ENCODE measurements at regions not wholly inside any gene's neighbourhood (a gene's known extent, or its start where the extent isn't known, plus 50 kb on each side); places are given as distances from the start of the nearest gene placed in this dataset.

GRCh38 chr12:30135776-30136175 lies 352.0 kb upstream of the TMTC1 start:
- Histone ChIP-seq H3K4me2 (ENCODE audit: unreplicated experiment) (no peak overlapping the region), H3F3A (ENCODE audit: insufficient read depth) (no peaks in the 10 kb centered on the region), H3K27ac (no peak overlapping the region), H3K79me2 (ENCODE audit: insufficient read depth) (no peaks in the 10 kb centered on the region), H3K9me3 (ENCODE audit: low read depth) (no peaks in the 10 kb centered on the region), H3K4me3 (no peak overlapping the region), H3K36me3 (ENCODE audit: low read depth) (no peaks in the 10 kb centered on the region), H3K9me2 (ENCODE audit: insufficient read depth) (no peaks in the 10 kb centered on the region), H3K9ac (no peak overlapping the region), H4K20me1 (ENCODE audit: insufficient read depth) (no peaks in the 10 kb centered on the region), H3K4me1 (ENCODE audit: insufficient read depth) (no peaks in the 10 kb centered on the region), H3K27me3 (replicated peaks; ENCODE audit: insufficient read depth) (no peaks in the 10 kb centered on the region), H2AFZ (no peak overlapping the region)
- DNase-seq = no peak
- TF ChIP-seq EZH2 (IDR thresholded peaks at IDR 0.05; ENCODE audit: insufficient read depth, poor library complexity, severe bottlenecking) (no peak), EZH2phosphoT487 (IDR thresholded peaks at IDR 0.05; ENCODE audit: insufficient read depth, low read depth) (no peak)
- WGBS, 2 experiments (ENCODE audit: low coverage in 1 of 2, low lambda C conversion rate in 2 of 2, missing lambda C conversion rate in 2 of 2) = 18 to 22% methylated on average over 2 of the region's 2 CpGs
- in situ Hi-C loops (cut with MboI) = no loop called here

GRCh38 chr12:30134229-30134628 lies 350.5 kb upstream of the TMTC1 start:
- DNase-seq = no peak
- H3K4me3 ChIP-seq = no peak overlapping the region
- no peaks in the 10 kb centered on the region for H3K4me1 ChIP-seq (ENCODE audit: insufficient read depth)
- H4K20me1 ChIP-seq (ENCODE audit: insufficient read depth) = no peaks in the 10 kb centered on the region
- no peaks in the 10 kb centered on the region for H3K36me3 ChIP-seq (ENCODE audit: low read depth)
- no peaks in the 10 kb centered on the region for H3K9me3 ChIP-seq (ENCODE audit: low read depth)
- H3F3A ChIP-seq (ENCODE audit: insufficient read depth) = no peaks in the 10 kb centered on the region
- no peaks in the 10 kb centered on the region for H3K9me2 ChIP-seq (ENCODE audit: insufficient read depth)
- TF ChIP-seq EZH2phosphoT487 (IDR thresholded peaks at IDR 0.05; ENCODE audit: insufficient read depth, low read depth) (no peak), EZH2 (IDR thresholded peaks at IDR 0.05; ENCODE audit: insufficient read depth, poor library complexity, severe bottlenecking) (no peak)
- no peaks in the 10 kb centered on the region for H3K79me2 ChIP-seq (ENCODE audit: insufficient read depth)
- no peak overlapping the region for H2AFZ ChIP-seq
- no peaks in the 10 kb centered on the region for H3K27me3 ChIP-seq (replicated peaks; ENCODE audit: insufficient read depth)
- no peak overlapping the region for H3K9ac ChIP-seq
- in situ Hi-C loops (cut with MboI) = no loop called here
- no peak overlapping the region for H3K27ac ChIP-seq
- 63 to 69% methylated on average over 8 of the region's 8 CpGs for WGBS, 2 experiments (ENCODE audit: low coverage in 1 of 2, low lambda C conversion rate in 2 of 2, missing lambda C conversion rate in 2 of 2)
- H3K4me2 ChIP-seq (ENCODE audit: unreplicated experiment) = no peak overlapping the region

- no peak for DNase-seq
- Histone ChIP-seq H3K36me3 (ENCODE audit: low read depth) (no peaks in the 10 kb centered on the region), H3K9me3 (ENCODE audit: low read depth) (no peaks in the 10 kb centered on the region), H2AFZ (no peak overlapping the region), H3K4me1 (ENCODE audit: insufficient read depth) (no peaks in the 10 kb centered on the region), H3K9me2 (ENCODE audit: insufficient read depth) (no peaks in the 10 kb centered on the region), H3K9ac (no peak overlapping the region), H4K20me1 (ENCODE audit: insufficient read depth) (no peaks in the 10 kb centered on the region), H3K4me2 (ENCODE audit: unreplicated experiment) (no peak overlapping the region), H3K79me2 (ENCODE audit: insufficient read depth) (no peaks in the 10 kb centered on the region), H3K27me3 (replicated peaks; ENCODE audit: insufficient read depth) (no peaks in the 10 kb centered on the region), H3K27ac (no peak overlapping the region), H3F3A (ENCODE audit: insufficient read depth) (no peaks in the 10 kb centered on the region), H3K4me3 (no peak overlapping the region)
- 30 to 39% methylated on average over 3 of the region's 3 CpGs for WGBS, 2 experiments (ENCODE audit: low coverage in 1 of 2, low lambda C conversion rate in 2 of 2, missing lambda C conversion rate in 2 of 2)
- in situ Hi-C loops (cut with MboI) = no loop called here
- TF ChIP-seq EZH2 (IDR thresholded peaks at IDR 0.05; ENCODE audit: insufficient read depth, poor library complexity, severe bottlenecking) (no peak), EZH2phosphoT487 (IDR thresholded peaks at IDR 0.05; ENCODE audit: insufficient read depth, low read depth) (no peak)
These were observed 343.2 kb upstream of the TMTC1 start for GRCh38 chr12:30126944-30127343.

GRCh38 chr12:30120522-30120921 lies 336.8 kb upstream of the TMTC1 start:
- no peak overlapping the region for H2AFZ ChIP-seq
- H3K4me3 ChIP-seq = no peak overlapping the region
- no peak for DNase-seq
- H3K79me2 ChIP-seq (ENCODE audit: insufficient read depth) = no peaks in the 10 kb centered on the region
- H3K36me3 ChIP-seq (ENCODE audit: low read depth) = no peaks in the 10 kb centered on the region
- 21 to 36% methylated on average over 1 of the region's 1 CpG for WGBS, 2 experiments (ENCODE audit: low coverage in 1 of 2, low lambda C conversion rate in 2 of 2, missing lambda C conversion rate in 2 of 2)
- in situ Hi-C loops (cut with MboI) = no loop called here
- no peak for TF ChIP-seq EZH2phosphoT487 (IDR thresholded peaks at IDR 0.05; ENCODE audit: insufficient read depth, low read depth)
- no peaks in the 10 kb centered on the region for H3K27me3 ChIP-seq (replicated peaks; ENCODE audit: insufficient read depth)
- H3K4me2 ChIP-seq (ENCODE audit: unreplicated experiment) = no peak overlapping the region
- no peak overlapping the region for H3K27ac ChIP-seq
- no peaks in the 10 kb centered on the region for H3K9me2 ChIP-seq (ENCODE audit: insufficient read depth)
- no peaks in the 10 kb centered on the region for H3F3A ChIP-seq (ENCODE audit: insufficient read depth)
- H3K9me3 ChIP-seq (ENCODE audit: low read depth) = no peaks in the 10 kb centered on the region
- no peak overlapping the region for H3K9ac ChIP-seq
- no peaks in the 10 kb centered on the region for H3K4me1 ChIP-seq (ENCODE audit: insufficient read depth)
- H4K20me1 ChIP-seq (ENCODE audit: insufficient read depth) = no peaks in the 10 kb centered on the region

- in situ Hi-C loops (cut with MboI) = no loop called here
- no peaks in the 10 kb centered on the region for H3K79me2 ChIP-seq (ENCODE audit: insufficient read depth)
- no peaks in the 10 kb centered on the region for H3K9me3 ChIP-seq (ENCODE audit: low read depth)
- no peak overlapping the region for H3K27ac ChIP-seq
- H3K4me3 ChIP-seq = no peak overlapping the region
- no peaks in the 10 kb centered on the region for H3F3A ChIP-seq (ENCODE audit: insufficient read depth)
- no peaks in the 10 kb centered on the region for H3K9me2 ChIP-seq (ENCODE audit: insufficient read depth)
- DNase-seq = no peak
- 17 to 23% methylated on average over 2 of the region's 2 CpGs for WGBS, 2 experiments (ENCODE audit: low coverage in 1 of 2, low lambda C conversion rate in 2 of 2, missing lambda C conversion rate in 2 of 2)
- no peak overlapping the region for H3K9ac ChIP-seq
- H2AFZ ChIP-seq = no peak overlapping the region
- no peak overlapping the region for H3K4me2 ChIP-seq (ENCODE audit: unreplicated experiment)
- no peaks in the 10 kb centered on the region for H3K36me3 ChIP-seq (ENCODE audit: low read depth)
- H4K20me1 ChIP-seq (ENCODE audit: insufficient read depth) = no peaks in the 10 kb centered on the region
- H3K4me1 ChIP-seq (ENCODE audit: insufficient read depth) = no peaks in the 10 kb centered on the region
- no peak for TF ChIP-seq EZH2phosphoT487 (IDR thresholded peaks at IDR 0.05; ENCODE audit: insufficient read depth, low read depth)
- no peaks in the 10 kb centered on the region for H3K27me3 ChIP-seq (replicated peaks; ENCODE audit: insufficient read depth)
These were observed 333.7 kb upstream of the TMTC1 start for GRCh38 chr12:30117483-30117882.
